SK-N-SH treated with all-trans-retinoic acid at 6 μM for 48 hours (cell line): ENCODE measurements at regions not wholly inside any gene's neighbourhood (a gene's known extent, or its start where the extent isn't known, plus 50 kb on each side); places are given as distances from the start of the nearest gene placed in this dataset.

Experiments used
- ATAC-seq: fragments of 200-7000 bp; cut with Tn5 transposase; 3 replicates; pipeline ENCODE4 v1.9.1; 2020; ENCODE audit warnings: mild to moderate bottlenecking, moderate library complexity
- ARNTL ChIP-seq: fragments of 450-650 bp; formaldehyde crosslinking; IDR thresholded peaks from 2 replicates; pipeline ENCODE4 v1.5.0; 2020; ENCODE audit warnings: low read depth, mild to moderate bottlenecking, moderate library complexity, borderline replicate concordance
- BACH2 ChIP-seq: fragments of 250-450 bp; sonication (Bioruptor Pico); IDR thresholded peaks from 2 replicates; pipeline ENCODE4 v1.9.0; 2021; ENCODE audit warnings: mild to moderate bottlenecking, borderline replicate concordance
- CSDC2 ChIP-seq: fragments of 250-450 bp; sonication (Bioruptor Pico); IDR thresholded peaks from 2 replicates; pipeline ENCODE4 v1.5.0; 2020; ENCODE audit warnings: mild to moderate bottlenecking, moderate library complexity
- ESRRG ChIP-seq: fragments of 250-450 bp; sonication (Bioruptor Pico); IDR thresholded peaks from 2 replicates; pipeline ENCODE4 v1.6.1; 2021; ENCODE audit warnings: mild to moderate bottlenecking
- GLIS3 ChIP-seq: fragments of 250-450 bp; sonication (Bioruptor Pico); IDR thresholded peaks from 2 replicates; pipeline ENCODE4 v1.5.0; 2020; ENCODE audit warnings: mild to moderate bottlenecking, moderate library complexity
- ISL1 ChIP-seq: fragments of 250-450 bp; sonication (Bioruptor Pico); IDR thresholded peaks from 2 replicates; pipeline ENCODE4 v2.1.2; 2022; ENCODE audit warnings: mild to moderate bottlenecking, moderate library complexity
- OSR1 ChIP-seq: fragments of 250-450 bp; sonication (Bioruptor Pico); IDR thresholded peaks from 2 replicates; pipeline ENCODE4 v1.8.0; 2022; ENCODE audit warnings: moderate library complexity, mild to moderate bottlenecking, inconsistent platforms
- PPARA ChIP-seq: fragments of 250-450 bp; sonication (Bioruptor Pico); IDR thresholded peaks from 2 replicates; pipeline ENCODE4 v1.5.0; 2020; ENCODE audit warnings: mild to moderate bottlenecking, borderline replicate concordance
- RARB ChIP-seq: fragments of 250-450 bp; sonication (Bioruptor Pico); IDR thresholded peaks from 2 replicates; pipeline ENCODE4 v1.8.0; 2021; ENCODE audit warnings: mild to moderate bottlenecking, moderate library complexity
- SNAI2 ChIP-seq: fragments of 250-450 bp; sonication (Bioruptor Pico); IDR thresholded peaks from 2 replicates; pipeline ENCODE4 v1.5.0; 2020; ENCODE audit warnings: mild to moderate bottlenecking, moderate library complexity
- TCF4 ChIP-seq: fragments of 250-450 bp; sonication (Bioruptor Pico); IDR thresholded peaks from 2 replicates; pipeline ENCODE4 v1.8.0; 2021; ENCODE audit warnings: mild to moderate bottlenecking, moderate library complexity, borderline replicate concordance
- TOX ChIP-seq: fragments of 250-450 bp; sonication (Bioruptor Pico); IDR thresholded peaks from 2 replicates; pipeline ENCODE4 v1.8.0; 2021; ENCODE audit warnings: mild to moderate bottlenecking, moderate library complexity, borderline replicate concordance
- ZC3H10 ChIP-seq: fragments of 250-450 bp; sonication (Bioruptor Pico); IDR thresholded peaks from 2 replicates; pipeline ENCODE4 v1.5.1; 2021; ENCODE audit warnings: mild to moderate bottlenecking, moderate library complexity
- ZFP3 ChIP-seq: fragments of 250-450 bp; sonication (Bioruptor Pico); IDR thresholded peaks from 2 replicates; pipeline ENCODE4 v1.5.0; 2020; ENCODE audit warnings: mild to moderate bottlenecking, moderate library complexity
- ZFP30 ChIP-seq: fragments of 450-650 bp; formaldehyde crosslinking; IDR thresholded peaks from 2 replicates; pipeline ENCODE4 v1.5.0; 2022; ENCODE audit warnings: mild to moderate bottlenecking, moderate library complexity
- ZNF565 ChIP-seq: fragments of 450-650 bp; formaldehyde crosslinking; conservative IDR thresholded peaks from 2 replicates; pipeline ENCODE4 v1.5.0; 2020; ENCODE audit warnings: low read depth, mild to moderate bottlenecking, moderate library complexity
- ZNF70 ChIP-seq: fragments of 450-650 bp; formaldehyde crosslinking; IDR thresholded peaks from 2 replicates; pipeline ENCODE4 v1.5.0; 2020; ENCODE audit warnings: mild to moderate bottlenecking, moderate library complexity
- ZNF8 ChIP-seq: fragments of 450-650 bp; formaldehyde crosslinking; IDR thresholded peaks from 2 replicates; pipeline ENCODE4 v1.5.0; 2020; ENCODE audit warnings: mild to moderate bottlenecking, moderate library complexity
- TF ChIP-seq, protein P1 (sequence below): fragments of 250-450 bp; sonication (Bioruptor Pico); IDR thresholded peaks from 2 replicates; pipeline ENCODE4 v1.8.0; 2021; ENCODE audit warnings: low read depth, mild to moderate bottlenecking, moderate library complexity, borderline replicate concordance
- TF ChIP-seq, protein P2 (sequence below): fragments of 250-450 bp; sonication (Bioruptor Pico); IDR thresholded peaks from 2 replicates; pipeline ENCODE4 v1.5.1; 2021; ENCODE audit warnings: mild to moderate bottlenecking, moderate library complexity
- TF ChIP-seq, protein P3 (sequence below): fragments of 250-450 bp; sonication (Bioruptor Pico); IDR thresholded peaks from 2 replicates; pipeline ENCODE4 v1.8.0; 2020; ENCODE audit warnings: mild to moderate bottlenecking, moderate library complexity, borderline replicate concordance

DNA sequence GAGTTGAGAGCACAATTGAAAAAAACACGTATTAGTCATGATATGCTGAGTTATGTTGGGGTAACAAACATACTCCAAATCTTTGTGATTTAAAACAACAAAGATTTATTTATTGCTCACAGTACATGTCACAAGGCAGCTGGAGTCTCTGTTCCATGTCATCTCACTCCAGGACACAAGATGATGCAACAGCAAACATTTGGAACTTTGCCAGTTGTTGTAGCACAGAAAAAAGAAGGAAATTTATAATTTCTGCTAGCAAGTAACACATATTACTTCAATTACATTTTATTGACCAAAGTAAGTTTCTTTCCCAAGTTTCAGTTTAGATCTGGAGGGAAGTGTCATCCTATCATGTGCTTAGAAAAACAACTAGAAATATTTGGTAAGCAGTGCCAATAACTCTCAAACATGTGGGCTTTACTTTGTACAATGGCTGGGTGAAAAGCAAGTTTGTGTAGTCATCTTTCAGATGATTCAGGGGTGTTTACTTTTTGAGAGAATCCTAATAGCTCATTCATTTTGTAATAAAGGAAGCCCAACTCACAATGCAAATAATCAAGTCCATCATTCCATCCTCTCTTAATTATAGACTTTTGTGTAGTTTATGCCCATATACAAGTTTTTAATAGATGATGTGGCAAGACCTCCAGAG lies 452.3 kb downstream of the ZIC3 start:
- ATAC-seq: no peak
- TF ChIP-seq SNAI2 (no peak), ZC3H10 (CRISPR knock-in tag) (no peak), ARNTL (CRISPR knock-in tag) (no peak)

DNA sequence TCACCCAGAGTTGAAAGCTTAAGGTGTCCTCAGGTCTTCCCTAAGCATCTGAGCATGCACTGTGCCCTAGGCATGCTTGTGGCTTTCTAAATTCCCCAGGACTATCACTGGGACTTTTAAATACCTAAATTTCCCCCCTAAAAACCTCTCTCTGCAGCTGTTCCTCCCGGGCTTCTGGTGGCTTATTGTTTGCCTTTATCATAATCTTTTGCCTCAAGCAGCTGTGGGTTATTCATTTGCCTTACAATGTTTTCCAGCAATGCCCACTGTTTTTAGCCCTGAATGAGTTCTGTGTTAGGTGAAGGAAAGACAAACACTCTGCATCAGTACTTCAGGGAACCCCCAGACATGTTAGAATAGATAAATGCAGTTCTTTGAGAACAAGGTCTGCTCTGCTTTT lies 455.0 kb downstream of the ZIC3 start:
- ATAC-seq: no peak
- TF ChIP-seq ESRRG (CRISPR knock-in tag) (no peak), ZFP30 (CRISPR knock-in tag) (no peak), ARNTL (CRISPR knock-in tag) (no peak), RARB (CRISPR knock-in tag) (no peak), ISL1 (CRISPR knock-in tag) (no peak), ZNF70 (CRISPR knock-in tag) (no peak), PPARA (CRISPR knock-in tag) (no peak), TOX (CRISPR knock-in tag) (no peak), SNAI2 (no peak), BACH2 (no peak), ZNF565 (CRISPR knock-in tag) (no peak), ZC3H10 (CRISPR knock-in tag) (no peak), OSR1 (CRISPR knock-in tag) (no peak), CSDC2 (CRISPR knock-in tag) (no peak)
- TF ChIP-seq, protein P1, sequence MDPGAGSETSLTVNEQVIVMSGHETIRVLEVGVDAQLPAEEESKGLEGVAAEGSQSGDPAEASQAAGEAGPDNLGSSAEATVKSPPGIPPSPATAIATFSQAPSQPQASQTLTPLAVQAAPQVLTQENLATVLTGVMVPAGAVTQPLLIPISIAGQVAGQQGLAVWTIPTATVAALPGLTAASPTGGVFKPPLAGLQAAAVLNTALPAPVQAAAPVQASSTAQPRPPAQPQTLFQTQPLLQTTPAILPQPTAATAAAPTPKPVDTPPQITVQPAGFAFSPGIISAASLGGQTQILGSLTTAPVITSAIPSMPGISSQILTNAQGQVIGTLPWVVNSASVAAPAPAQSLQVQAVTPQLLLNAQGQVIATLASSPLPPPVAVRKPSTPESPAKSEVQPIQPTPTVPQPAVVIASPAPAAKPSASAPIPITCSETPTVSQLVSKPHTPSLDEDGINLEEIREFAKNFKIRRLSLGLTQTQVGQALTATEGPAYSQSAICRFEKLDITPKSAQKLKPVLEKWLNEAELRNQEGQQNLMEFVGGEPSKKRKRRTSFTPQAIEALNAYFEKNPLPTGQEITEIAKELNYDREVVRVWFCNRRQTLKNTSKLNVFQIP: no peak
- TF ChIP-seq, protein P2, sequence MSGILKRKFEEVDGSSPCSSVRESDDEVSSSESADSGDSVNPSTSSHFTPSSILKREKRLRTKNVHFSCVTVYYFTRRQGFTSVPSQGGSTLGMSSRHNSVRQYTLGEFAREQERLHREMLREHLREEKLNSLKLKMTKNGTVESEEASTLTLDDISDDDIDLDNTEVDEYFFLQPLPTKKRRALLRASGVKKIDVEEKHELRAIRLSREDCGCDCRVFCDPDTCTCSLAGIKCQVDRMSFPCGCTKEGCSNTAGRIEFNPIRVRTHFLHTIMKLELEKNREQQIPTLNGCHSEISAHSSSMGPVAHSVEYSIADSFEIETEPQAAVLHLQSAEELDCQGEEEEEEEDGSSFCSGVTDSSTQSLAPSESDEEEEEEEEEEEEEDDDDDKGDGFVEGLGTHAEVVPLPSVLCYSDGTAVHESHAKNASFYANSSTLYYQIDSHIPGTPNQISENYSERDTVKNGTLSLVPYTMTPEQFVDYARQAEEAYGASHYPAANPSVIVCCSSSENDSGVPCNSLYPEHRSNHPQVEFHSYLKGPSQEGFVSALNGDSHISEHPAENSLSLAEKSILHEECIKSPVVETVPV: no peak
- TF ChIP-seq, protein P3, sequence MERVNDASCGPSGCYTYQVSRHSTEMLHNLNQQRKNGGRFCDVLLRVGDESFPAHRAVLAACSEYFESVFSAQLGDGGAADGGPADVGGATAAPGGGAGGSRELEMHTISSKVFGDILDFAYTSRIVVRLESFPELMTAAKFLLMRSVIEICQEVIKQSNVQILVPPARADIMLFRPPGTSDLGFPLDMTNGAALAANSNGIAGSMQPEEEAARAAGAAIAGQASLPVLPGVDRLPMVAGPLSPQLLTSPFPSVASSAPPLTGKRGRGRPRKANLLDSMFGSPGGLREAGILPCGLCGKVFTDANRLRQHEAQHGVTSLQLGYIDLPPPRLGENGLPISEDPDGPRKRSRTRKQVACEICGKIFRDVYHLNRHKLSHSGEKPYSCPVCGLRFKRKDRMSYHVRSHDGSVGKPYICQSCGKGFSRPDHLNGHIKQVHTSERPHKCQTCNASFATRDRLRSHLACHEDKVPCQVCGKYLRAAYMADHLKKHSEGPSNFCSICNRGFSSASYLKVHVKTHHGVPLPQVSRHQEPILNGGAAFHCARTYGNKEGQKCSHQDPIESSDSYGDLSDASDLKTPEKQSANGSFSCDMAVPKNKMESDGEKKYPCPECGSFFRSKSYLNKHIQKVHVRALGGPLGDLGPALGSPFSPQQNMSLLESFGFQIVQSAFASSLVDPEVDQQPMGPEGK (CRISPR knock-in tag): no peak

DNA sequence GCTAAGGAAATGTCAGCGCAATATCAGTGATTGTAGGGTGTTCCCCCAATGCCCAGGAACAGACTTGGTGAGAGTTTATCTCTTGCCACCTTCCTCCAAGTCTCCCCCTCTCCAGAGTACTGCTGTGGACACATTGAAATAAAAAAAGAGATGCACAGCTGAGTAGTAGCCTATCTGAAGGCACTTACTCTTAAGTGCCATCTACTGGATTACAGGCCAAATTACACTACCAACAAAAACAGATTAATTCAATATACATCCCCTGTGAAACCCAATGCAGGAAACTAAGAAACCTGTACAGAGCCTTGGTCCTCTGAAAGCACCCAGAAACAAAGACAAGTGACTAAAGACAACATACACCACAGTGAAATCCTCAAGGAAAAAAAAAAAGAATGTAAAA lies 460.3 kb downstream of the ZIC3 start:
- TF ChIP-seq SNAI2 (no peak), ZNF70 (CRISPR knock-in tag) (no peak), ZFP3 (CRISPR knock-in tag) (no peak), ZFP30 (CRISPR knock-in tag) (no peak), PPARA (CRISPR knock-in tag) (no peak), ZNF8 (CRISPR knock-in tag) (no peak), BACH2 (no peak), GLIS3 (CRISPR knock-in tag) (no peak), ESRRG (CRISPR knock-in tag) (no peak)
- TF ChIP-seq, all 23 proteins: peak for 0
- ATAC-seq: peak; percentile 66; the same call in 2 of the 3 replicates

DNA sequence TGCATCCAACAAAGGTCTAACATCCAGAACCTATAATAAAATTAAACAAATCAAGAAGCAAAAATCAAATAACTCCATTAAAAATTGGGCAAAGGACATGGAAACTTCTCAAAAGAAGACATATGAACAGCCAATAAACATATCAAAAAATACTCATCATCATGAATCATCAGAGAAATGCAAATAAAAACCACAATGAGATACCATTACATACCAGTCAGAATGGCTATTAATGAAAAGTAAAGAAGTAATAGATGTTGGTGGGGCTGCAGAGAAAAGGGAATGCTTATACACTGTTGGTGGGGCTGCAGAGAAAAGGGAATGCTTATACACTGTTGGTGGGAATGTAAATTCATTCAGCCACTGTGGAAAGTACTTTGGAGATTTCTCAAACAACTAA lies 465.8 kb downstream of the ZIC3 start:
- TF ChIP-seq, protein P1: no peak
- no peak for TF ChIP-seq TOX (CRISPR knock-in tag)
- no peak for TF ChIP-seq TCF4
- TF ChIP-seq ZFP3 (CRISPR knock-in tag): no peak
- no peak for TF ChIP-seq SNAI2
- no peak for TF ChIP-seq PPARA (CRISPR knock-in tag)
- TF ChIP-seq ESRRG (CRISPR knock-in tag): no peak
- no peak for TF ChIP-seq OSR1 (CRISPR knock-in tag)
- TF ChIP-seq, protein P2: no peak
- no peak for TF ChIP-seq ARNTL (CRISPR knock-in tag)
- TF ChIP-seq BACH2: no peak
- no peak for TF ChIP-seq ZNF70 (CRISPR knock-in tag)
- TF ChIP-seq ISL1 (CRISPR knock-in tag): no peak

More for the DNA sequence above, 465.8 kb downstream of the ZIC3 start:
- no peak for ATAC-seq
